Urothelium cell line (cell line): ENCODE measurements at regions not wholly inside any gene's neighbourhood (a gene's known extent, or its start where the extent isn't known, plus 50 kb on each side); places are given as distances from the start of the nearest gene placed in this dataset.
"Not testable (repeated sequence)": the region's sequence is repeated elsewhere in the genome, so short reads cannot be mapped to it uniquely, and the experiment has no call there.

Source experiments
- DNase-seq: peaks from one replicate; pipeline ENCODE4 v3.0.0; 2011; ENCODE audit warnings: low spot score, mixed read lengths
- FAIRE-seq: peaks from 2 replicates; lab custom pipeline; 2011; peaks lifted over from hg19 to GRCh38; lab: Jason Lieb, UNC

DNA sequence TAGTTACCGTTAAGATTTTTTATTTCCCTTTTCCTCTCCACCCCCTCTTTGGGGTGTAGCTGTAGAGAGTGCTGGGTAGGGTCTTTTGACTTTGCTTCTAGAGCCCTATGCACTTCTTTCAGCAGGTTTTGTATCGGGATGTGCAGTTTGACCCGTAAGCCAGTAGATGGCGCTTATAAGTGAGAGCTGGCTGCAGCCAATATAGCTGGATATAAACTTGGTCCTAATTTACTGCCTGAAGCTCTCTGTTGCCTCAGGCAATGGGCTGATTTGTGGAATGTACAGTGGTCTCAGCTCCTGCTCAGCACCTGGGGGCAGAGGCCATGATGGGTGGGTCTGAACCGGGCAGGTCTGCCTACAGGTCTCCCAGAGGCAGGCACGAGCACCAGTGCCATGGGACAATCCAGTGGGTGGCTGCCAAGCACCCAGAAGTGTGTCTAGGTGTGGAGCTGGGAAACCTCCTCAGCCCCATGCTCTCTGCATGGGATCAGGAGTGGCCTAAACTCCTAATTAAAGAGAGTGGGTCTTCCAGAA is 146.5 kb downstream of the SPANXN1 start:
- no peak for FAIRE-seq
- no peak for DNase-seq

DNA sequence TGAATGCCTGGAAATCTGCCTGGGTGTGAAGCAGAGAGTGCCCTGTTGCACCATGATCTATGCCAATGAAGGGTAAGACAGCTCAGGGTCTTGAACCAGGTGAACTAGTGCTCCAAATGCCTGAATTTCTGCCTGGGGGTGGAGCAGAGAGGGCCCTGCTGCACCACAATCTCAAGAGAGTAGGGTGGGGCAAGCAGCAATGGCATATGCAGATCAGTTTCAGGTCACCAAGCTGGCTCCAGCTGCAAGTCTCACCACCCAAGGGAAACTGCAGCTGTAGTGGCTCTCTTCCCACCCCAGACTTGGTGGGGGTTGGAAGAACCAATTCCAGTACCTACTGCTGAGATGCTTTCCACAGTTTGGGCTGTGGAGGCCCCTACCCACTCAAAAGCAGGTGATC is 147.0 kb downstream of the SPANXN1 start:
- no peak for FAIRE-seq

DNA sequence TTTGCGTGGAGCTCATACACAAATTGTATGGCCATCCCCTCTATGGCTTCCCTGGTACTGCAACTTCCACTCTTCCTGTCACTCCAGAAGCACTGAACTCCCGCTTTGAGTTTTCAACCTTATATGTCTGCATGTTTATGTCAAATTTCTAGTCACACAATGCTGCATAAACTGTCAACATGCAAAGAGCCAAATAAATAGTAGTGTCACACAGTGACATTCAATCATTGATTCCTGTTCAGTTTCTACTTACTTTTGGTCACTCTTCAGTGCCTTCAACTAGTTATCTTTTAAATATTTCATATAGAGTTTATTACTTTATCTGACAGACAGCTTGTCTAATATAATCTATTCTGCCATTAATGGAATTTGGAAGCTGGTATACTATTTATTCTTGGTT is 149.3 kb downstream of the SPANXN1 start:
- FAIRE-seq (no peak), DNase-seq (no peak)

More for the DNA sequence above, 147.0 kb downstream of the SPANXN1 start:
- DNase-seq, result no peak

DNA sequence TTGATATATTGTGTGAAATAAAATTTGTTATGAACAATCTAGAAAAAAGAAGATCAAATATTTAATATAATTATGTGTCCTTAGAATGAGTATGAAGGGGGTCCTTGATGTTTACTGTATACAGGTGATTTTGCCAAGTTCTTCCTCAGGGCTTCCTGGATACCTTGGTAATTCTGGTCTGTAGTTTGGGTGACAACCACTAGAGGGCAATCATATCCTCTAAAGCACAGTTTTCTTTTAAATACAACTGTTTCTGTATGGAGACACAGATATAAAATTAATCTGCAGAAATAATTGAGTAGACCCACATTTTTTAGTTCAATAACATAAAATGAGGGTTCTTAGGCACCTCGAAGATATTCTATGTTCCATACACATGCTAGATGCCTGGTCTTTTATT is 157.7 kb downstream of the SPANXN1 start:
- DNase-seq (peak; percentile 1), FAIRE-seq (no peak)

DNA sequence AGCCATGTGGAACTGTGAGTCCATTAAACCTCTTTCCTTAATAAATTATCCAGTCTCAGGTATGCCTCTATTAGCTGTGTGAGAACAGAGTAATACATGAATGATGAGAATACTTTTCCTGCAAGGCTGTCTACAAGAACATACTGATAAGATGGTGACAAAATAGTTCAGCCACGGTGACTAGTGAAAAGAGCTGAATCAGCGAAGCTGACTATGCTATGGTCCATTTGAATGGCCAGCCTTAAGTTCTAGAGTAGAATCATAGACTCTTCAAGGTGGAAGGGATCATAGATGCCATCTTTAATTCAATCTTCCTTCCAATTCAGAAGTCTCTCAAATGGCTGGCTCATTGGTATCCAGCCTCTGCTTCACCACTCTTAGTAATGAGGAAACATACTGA is 163.3 kb downstream of the SPANXN1 start:
- FAIRE-seq (no peak), DNase-seq (no peak)

DNA sequence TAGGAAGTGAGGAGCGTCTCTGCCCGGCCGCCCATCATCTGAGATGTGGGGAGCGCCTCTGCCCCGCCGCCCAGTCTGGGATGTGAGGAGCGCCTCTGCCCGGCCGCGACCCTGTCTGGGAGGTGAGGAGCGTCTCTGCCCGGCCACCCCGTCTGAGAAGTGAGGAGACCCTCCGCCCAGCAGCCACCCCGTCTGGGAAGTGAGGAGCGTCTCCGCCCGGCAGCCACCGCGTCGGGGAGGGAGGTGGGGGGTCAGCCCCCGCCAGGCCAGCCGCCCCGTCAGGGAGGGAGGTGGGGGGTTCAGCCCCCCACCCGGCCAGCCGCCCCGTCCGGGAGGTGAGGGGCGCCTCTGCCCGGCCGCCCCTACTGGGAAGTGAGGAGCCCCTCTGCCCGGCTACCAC is 188.9 kb downstream of the SPANXN1 start:
- not testable (repeated sequence) for DNase-seq, FAIRE-seq

DNA sequence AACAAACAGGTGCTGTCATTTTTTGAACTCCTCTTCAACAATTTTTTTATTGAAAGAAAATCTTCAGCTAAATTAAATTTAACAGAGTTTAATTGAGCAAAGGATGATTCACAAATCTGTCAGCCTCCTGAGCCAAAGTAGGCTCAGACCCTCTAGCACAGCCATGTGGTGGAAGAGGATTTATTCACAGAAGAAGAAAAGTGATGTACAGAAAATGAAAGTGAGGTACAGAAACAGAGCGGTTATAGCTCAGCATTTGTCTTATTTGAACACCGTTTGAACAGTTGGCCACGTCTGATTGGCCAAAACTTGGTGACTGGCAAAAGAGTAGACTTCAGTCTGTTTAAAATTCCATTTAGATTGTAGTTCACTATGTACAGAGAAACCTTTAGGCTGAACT is 217.3 kb downstream of the SPANXN1 start:
- no peak for FAIRE-seq
- DNase-seq, result no peak

DNA sequence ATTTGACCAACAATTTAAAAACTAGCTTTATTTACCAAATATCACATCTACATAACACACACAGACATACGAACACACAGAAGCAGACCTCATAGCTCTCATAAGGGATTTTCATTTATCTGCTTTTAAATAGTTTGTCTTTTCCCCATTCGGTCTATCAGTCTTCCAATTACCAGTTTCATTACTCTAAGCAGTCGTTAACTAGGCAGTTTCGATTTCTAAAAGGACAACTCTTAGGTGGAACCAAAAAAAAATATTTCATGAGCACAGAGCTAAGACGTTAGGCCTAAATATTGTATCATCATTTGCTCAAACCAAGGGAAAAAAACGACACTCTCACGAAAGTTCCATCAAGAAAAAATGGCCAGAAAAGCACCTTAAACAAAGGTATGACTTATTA is 228.4 kb downstream of the SPANXN1 start:
- FAIRE-seq (no peak), DNase-seq (no peak)

DNA sequence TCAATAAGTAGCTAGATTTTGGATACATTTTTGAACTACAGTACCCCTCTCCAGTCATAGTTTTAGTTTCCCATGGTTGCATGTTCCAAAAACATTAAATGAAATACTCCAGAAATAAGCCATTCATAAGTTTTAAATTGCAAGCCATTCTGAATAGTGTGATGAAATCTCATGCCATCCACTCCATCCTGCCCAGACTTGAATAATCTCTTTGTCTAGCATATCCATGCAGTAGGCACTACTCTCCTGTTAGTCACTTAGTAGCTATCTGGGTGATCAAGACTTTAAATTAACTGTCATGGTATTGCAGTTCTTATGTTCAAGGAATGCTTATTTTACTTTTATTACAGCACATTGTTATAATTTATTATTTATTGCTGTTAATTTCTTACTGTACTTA is 237.4 kb downstream of the SPANXN1 start:
- FAIRE-seq (no peak), DNase-seq (no peak)

DNA sequence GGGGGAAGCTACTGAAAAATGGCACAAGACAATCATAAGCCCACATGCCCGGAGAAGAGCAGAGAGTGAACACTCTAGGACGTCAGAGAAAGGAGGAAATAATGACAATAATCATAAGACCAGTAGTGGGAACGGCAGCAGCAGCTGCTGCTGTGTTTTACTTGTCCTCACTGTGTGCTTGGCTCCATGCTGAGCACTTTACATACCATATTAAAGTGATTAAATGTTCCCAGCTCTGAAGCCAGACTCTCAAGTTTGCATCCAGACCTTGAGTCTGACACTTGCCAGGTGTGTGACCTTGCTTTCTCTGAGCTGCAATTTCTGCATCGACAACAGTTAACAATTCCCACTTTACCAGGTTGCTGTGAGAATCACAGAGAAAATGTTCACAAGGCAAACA is 255.4 kb downstream of the SPANXN1 start:
- FAIRE-seq, result no peak

DNA sequence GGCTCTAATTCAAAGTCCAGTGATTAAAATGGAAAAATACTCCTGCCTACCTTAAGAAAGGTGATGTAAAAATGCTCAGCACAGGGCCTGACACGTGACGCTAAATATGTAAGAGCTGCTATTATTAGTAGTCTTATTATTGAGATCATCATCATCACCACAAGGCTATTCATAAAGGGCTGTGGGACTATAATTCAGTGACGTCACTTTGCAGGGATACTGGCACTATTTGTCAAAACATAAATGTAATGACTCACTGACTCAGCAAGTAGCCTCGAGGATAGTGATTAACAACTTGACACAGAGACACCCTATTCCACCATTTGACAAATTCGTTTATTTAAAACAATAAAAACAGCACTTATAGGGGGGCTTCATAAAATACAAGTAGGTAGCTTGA is 258.9 kb downstream of the SPANXN1 start:
- no peak for DNase-seq

More for the DNA sequence above, 255.4 kb downstream of the SPANXN1 start:
- DNase-seq, result no peak

DNA sequence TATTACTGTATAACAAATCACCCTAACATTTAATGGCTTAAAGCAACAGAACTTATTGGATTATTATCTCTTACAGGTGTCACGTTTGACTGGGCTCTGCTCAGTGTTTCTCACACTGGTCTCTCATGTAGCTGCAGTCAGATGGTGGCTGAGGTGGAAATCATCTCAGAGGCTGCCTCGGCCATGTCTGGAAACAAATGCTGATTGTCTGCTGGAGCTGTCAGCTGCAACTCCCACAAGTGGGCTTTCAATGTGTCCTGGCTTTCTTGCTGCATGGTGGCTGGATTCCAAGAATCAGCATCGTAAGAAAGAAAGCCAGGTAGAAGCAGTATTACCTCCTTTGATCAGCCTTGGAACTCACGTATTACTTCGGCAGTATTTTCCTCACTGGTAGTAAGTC is 277.6 kb downstream of the SPANXN1 start:
- no peak for FAIRE-seq

More for the DNA sequence above, 258.9 kb downstream of the SPANXN1 start:
- no peak for FAIRE-seq

DNA sequence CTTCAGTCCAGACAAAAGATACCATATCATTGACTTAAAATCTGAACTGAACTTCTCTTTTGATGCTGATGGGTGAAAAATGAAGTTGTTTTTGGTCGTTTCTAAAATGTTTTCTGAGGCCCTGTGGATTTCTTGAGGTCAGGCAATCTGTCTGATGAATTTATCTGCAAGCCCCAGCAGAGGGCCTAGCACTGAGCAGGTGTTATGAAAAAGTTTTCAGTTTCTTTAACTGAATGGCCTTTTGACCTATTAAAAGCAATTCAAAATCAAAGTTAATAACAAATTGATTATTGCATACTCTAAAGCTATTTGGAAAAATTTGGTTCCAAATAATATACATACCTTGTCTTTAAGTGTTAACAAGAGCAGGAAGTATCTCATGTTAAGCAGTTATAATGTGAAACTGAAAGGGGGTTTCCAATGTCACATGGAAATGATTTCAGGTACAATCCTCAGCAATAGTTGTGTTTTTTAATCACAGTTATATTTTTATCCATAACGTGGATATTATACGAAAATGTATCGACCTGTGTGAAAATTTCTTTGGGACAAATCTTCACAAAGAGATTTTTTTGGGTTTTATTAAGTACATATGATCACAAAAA is 285.0 kb downstream of the SPANXN1 start:
- DNase-seq (no peak), FAIRE-seq (no peak)

More for the DNA sequence above, 277.6 kb downstream of the SPANXN1 start:
- DNase-seq, result no peak

DNA sequence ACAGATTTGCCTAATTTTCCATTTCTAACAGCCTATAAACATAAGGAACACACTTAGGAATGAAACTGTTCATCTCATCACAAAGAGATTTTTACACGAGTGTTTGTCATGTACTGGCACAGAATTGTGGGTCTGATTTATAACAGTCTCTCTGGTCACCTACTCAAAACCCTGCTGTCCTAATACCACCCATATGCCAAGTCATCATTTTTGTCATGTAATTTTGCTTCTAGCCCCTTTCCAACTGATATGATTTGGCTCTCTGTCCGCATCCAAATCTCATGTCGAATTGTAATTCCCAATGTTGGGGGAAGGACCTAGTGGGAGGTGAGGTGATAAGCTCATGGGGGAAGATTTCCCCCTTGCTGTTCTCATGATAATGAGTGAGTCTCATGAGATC is 284.1 kb upstream of the SLITRK2 start:
- DNase-seq, result no peak
- FAIRE-seq, result no peak

DNA sequence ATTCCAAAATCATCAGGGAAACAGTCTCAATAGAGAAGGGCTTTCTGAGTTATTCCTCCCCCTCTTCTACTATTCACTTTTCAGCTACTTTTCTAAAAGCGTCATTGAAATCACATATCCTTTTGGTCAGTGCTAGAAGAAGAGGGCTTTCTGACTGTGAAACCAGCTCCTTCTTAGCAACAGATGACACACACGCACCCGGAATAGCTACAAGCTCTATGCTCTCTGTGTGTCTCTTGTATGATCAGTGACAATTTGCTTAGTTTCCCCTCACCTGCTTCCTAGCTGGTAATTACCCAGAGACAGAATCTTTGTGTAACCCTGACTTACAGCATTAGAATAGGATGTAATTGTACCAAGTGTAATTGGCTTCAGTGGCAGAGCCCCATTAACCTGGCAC is 268.1 kb upstream of the SLITRK2 start:
- DNase-seq (no peak), FAIRE-seq (no peak)

DNA sequence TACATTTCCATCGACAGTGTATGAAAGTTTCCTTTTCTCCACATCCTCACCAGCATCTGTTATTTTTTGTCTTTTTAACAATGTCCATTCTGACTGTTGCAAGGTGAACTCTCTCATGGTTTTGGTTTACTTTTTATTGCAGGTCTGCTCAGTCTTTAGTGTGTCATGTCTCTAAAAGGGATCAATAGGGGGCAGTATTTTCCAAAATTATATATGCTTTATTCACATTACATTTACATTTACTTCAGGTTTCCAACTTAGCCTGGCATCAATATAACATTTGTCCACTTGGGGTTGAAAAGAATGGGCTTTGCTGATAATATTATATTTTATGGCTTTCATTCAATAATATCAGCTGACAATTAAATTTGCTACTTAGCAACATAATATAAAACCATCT is 265.0 kb upstream of the SLITRK2 start:
- DNase-seq, result no peak
- no peak for FAIRE-seq

DNA sequence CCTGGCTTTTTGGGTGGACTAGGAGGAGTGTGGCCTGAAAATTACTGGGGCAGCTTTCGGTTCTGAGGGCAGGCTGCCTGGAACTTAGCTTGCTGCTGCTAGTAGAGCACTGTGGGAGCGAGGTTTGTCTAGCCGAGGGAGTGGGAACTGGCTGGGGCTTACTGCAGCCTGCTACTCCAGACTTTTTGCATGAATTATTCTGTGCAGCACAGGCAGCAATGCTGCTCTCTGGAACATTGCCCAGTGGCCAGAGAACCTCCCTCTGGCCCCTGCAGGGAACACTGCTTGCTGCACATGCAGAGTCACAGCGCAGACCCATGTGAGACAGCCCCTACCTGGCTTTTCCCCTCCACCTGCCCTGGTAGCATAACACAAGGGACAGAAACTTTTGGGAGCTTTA is 263.9 kb upstream of the SLITRK2 start:
- FAIRE-seq (no peak), DNase-seq (no peak)

DNA sequence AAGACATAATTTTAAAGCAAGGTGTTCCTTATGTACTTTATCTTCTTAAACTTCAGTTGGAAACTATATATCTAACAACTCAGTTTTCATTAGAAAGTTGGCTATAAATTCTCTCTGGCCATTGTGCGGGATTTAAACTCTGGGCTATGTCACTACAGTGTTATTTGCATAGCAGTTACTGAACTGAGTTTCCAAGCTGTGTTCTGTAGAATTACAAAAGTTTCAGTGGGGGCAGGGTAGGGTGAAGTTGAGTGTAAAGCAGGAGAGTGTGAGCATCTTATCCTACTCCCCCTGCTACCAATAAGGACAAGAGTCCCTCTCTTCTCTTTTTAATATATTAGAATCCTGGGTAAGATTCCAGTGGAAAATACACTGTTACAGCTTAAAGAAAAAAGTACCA is 254.5 kb upstream of the SLITRK2 start:
- DNase-seq, result no peak
- FAIRE-seq, result no peak

DNA sequence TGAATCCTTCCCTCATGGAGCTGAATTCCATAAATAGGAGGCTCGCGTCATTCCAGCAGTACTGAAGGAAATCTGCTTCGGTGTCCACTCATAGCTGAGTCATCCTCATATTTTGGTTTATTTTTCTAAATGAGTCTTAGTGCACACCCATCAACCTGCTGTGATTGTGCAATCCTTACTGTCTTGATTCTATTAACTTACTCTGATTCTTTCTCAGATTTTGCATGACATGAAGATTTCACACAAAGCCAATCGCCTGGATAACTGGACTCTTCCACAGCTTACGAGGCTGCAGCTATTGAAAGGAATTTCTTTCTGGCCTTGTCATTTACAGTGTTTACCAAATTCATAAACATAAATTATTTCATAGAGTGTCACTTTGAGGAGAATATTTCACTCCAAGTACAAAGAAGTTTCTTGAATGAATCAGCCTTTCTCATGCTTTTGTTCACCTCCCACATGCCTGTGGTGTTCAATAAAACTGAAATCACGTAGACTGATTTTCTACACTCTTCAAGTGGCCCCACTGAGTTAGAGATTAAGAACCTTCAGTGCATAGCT is 207.6 kb upstream of the SLITRK2 start:
- no peak for FAIRE-seq
- peak; percentile 13 for DNase-seq

DNA sequence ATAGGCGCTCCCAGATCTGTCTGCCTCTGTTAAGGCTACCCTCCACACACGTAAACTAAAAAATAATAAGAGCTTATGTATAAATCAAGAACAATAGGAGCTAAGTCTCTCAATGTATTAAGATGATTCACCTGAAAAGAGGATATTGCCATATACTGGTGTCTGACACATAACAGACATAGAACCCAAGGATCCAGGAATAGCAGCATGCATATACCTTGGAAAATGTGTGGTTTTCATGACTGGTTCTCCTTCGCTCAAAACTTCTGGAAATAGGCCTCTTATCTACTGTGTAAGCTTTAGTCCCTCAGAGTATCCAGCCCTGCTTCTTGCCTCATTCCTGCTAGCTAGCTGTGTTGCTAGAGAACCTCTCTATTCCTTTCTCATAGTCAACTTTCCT is 203.7 kb upstream of the SLITRK2 start:
- DNase-seq (no peak), FAIRE-seq (no peak)

DNA sequence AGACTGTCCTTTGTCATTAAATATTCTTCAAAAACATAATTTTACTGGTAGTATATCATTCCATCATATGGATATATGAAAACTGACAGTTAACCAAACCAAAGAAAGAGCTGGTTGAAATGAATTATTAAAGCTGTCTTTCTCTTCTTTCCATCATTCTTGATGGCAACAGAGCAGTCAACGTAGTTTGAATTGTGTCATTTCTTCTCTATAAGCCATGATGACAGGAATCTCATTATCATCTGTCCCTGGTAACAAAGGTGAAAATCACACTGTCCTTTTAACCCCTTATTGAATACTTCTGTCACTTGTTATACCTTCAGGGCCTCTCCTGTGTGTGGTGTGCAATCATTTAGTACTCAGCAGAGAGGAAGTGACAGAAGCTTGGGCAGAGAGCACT is 197.0 kb upstream of the SLITRK2 start:
- FAIRE-seq, result no peak

DNA sequence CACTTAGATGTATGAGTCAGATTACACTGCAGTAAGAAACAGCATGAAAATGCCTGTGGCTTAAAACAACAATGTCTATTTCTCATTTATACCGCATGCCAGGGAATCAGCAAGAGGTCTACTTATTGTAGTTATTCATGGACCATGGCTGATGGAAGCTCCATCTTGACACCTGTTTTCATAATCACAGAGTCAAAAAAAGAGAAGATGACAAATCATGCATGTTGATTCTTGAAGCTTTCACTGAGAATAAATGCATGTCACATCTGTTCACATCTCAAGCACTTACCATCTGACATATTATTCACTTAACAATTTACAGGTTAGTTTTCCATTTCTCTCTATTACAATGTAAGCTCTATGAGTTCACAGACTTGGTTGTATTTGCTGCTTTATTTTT is 194.2 kb upstream of the SLITRK2 start:
- no peak for FAIRE-seq
- no peak for DNase-seq

More for the DNA sequence above, 197.0 kb upstream of the SLITRK2 start:
- no peak for DNase-seq

DNA sequence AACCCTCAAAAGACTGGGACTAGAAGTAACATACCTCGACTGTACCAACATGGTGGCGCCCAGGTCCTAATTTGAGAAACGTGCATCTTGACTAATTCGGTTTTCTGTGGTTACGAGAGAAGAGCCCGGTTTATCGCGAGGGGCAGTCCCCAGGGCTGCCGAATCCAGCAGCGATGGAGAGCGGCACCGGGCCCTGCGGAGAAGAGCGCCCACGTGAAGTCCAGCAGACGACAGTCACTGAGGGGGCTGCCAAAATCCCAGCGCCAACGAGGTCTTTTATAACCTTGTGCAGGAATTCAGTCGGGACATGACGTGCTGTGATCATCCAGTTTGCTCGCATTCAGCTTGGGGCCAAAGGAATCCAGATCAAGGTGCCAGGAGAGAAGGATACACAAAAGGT is 187.5 kb upstream of the SLITRK2 start:
- DNase-seq (no peak), FAIRE-seq (no peak)
